Breast epithelium (tissue), 4 donors: ENCODE measurements at regions not wholly inside any gene's neighbourhood (a gene's known extent, or its start where the extent isn't known, plus 50 kb on each side); places are given as distances from the start of the nearest gene placed in this dataset.

Experiments
- DNase-seq, 2 donors: peaks; one replicate each; pipeline ENCODE4 v3.0.0-alpha.2; 2019; ENCODE audit warnings: low spot score in 2 of 2
- H3K27ac ChIP-seq, 2 donors: fragments of 200-600 bp; sonication (generic) in 1 of 2; one replicate each; pipeline ENCODE4 v1.5.1; 2016 to 2019; ENCODE audit warnings: mild to moderate bottlenecking in 1 of 2
- H3K27me3 ChIP-seq, 2 donors: fragments of 200-600 bp; sonication (generic) in 1 of 2; one replicate each; pipeline versions ENCODE4 v1.5.1 to v1.6.0; 2017 to 2019; ENCODE audit warnings: control low read depth in 1 of 2, mild to moderate bottlenecking in 1 of 2
- H3K36me3 ChIP-seq: fragments of 200-600 bp; one replicate; pipeline ENCODE4 v1.5.1; 2019
- H3K4me1 ChIP-seq, 2 donors: fragments of 200-600 bp; sonication (generic); one replicate each; pipeline ENCODE4 v1.5.1; 2016 to 2019; ENCODE audit warnings: control low read depth in 1 of 2
- H3K4me3 ChIP-seq, 3 donors: fragments of 200-600 bp; sonication (generic); 1 replicate in 2 of 3; 2 replicates in 1 of 3; pipeline ENCODE4 v1.5.1; 2016 to 2019; ENCODE audit warnings: mild to moderate bottlenecking in 3 of 3, moderate library complexity in 2 of 3
- H3K9me3 ChIP-seq, 2 donors: fragments of 200-600 bp; sonication (generic) in 1 of 2; one replicate each; pipeline ENCODE4 v1.5.1; 2016 to 2019; ENCODE audit warnings: control low read depth in 1 of 2
- CTCF ChIP-seq, 3 donors: fragments of 450-650 bp; IDR thresholded peaks; one replicate each; pipeline ENCODE4 v1.5.1; 2016 to 2017; ENCODE audit warnings: antibody characterized with exemption in 3 of 3, mild to moderate bottlenecking in 3 of 3, moderate library complexity in 3 of 3
- POLR2A ChIP-seq: fragments of 450-650 bp; IDR thresholded peaks from one replicate; pipeline ENCODE4 v1.6.1; 2016; ENCODE audit warnings: antibody characterized with exemption, mild to moderate bottlenecking, moderate library complexity
- POLR2AphosphoS5 ChIP-seq, 3 donors: sonication (generic); formaldehyde crosslinking; IDR thresholded peaks; one replicate each; pipeline ENCODE4 v1.6.1; 2017; ENCODE audit warnings: antibody characterized with exemption in 3 of 3
- intact Hi-C: fragments of 100-400 bp; cut with DNase I; formaldehyde crosslinking; loops from one replicate; pipeline ENCODE4 v1.15.1; 2023; ENCODE audit warnings: low total_unique reads

GRCh38 chr5:118461436-118461835 is 526.9 kb downstream of the DTWD2 start:
- H3K4me3 ChIP-seq = no peak overlapping the region
- intact Hi-C loops = no loop called here
- H3K4me1 ChIP-seq = no peaks in the 10 kb centered on the region
- no peaks in the 10 kb centered on the region for H3K36me3 ChIP-seq
- H3K9me3 ChIP-seq = no peaks in the 10 kb centered on the region
- no peak overlapping the region for H3K27ac ChIP-seq
- no peak for DNase-seq
- TF ChIP-seq POLR2AphosphoS5 (IDR thresholded peaks at IDR 0.05) (no peak), POLR2A (no peak), CTCF (IDR thresholded peaks at IDR 0.05) (no peak)
- no peaks in the 10 kb centered on the region for H3K27me3 ChIP-seq

- no peaks in the 10 kb centered on the region for H3K9me3 ChIP-seq
- no peak overlapping the region for H3K27ac ChIP-seq
- intact Hi-C loops = no loop called here
- H3K36me3 ChIP-seq = no peaks in the 10 kb centered on the region
- H3K4me1 ChIP-seq = no peaks in the 10 kb centered on the region
- H3K27me3 ChIP-seq = no peaks in the 10 kb centered on the region
- no peak for DNase-seq
- H3K4me3 ChIP-seq = no peak overlapping the region
- TF ChIP-seq CTCF (IDR thresholded peaks at IDR 0.05) (no peak), POLR2AphosphoS5 (IDR thresholded peaks at IDR 0.05) (no peak), POLR2A (no peak)
Measured at GRCh38 chr5:118459490-118459889, 528.9 kb downstream of the DTWD2 start.

GRCh38 chr5:118456085-118456484 is 532.3 kb downstream of the DTWD2 start:
- intact Hi-C loops = no loop called here
- Histone ChIP-seq H3K4me3 (no peak overlapping the region), H3K4me1 (no peaks in the 10 kb centered on the region), H3K9me3 (no peaks in the 10 kb centered on the region), H3K36me3 (no peaks in the 10 kb centered on the region), H3K27me3 (no peaks in the 10 kb centered on the region), H3K27ac (no peak overlapping the region)
- TF ChIP-seq POLR2AphosphoS5 (IDR thresholded peaks at IDR 0.05) (no peak), POLR2A (no peak), CTCF (IDR thresholded peaks at IDR 0.05) (no peak)
- DNase-seq = no peak

GRCh38 chr5:118451697-118452247 is 536.6 kb downstream of the DTWD2 start:
- H3K27me3 ChIP-seq = no peaks in the 10 kb centered on the region
- no peak overlapping the region for H3K27ac ChIP-seq
- no peaks in the 10 kb centered on the region for H3K9me3 ChIP-seq
- TF ChIP-seq POLR2AphosphoS5 (IDR thresholded peaks at IDR 0.05) (no peak), CTCF (IDR thresholded peaks at IDR 0.05) (no peak), POLR2A (no peak)
- no peak for DNase-seq
- H3K4me3 ChIP-seq = no peak overlapping the region
- H3K4me1 ChIP-seq = no peaks in the 10 kb centered on the region
- intact Hi-C loops = no loop called here
- H3K36me3 ChIP-seq = no peaks in the 10 kb centered on the region

GRCh38 chr5:118450554-118451332 is 537.6 kb downstream of the DTWD2 start:
- Histone ChIP-seq H3K36me3 (no peaks in the 10 kb centered on the region), H3K4me3 (no peak overlapping the region), H3K4me1 (no peaks in the 10 kb centered on the region), H3K9me3 (no peaks in the 10 kb centered on the region), H3K27ac (no peak overlapping the region), H3K27me3 (no peaks in the 10 kb centered on the region)
- DNase-seq = no peak
- intact Hi-C loops = no loop called here
- TF ChIP-seq POLR2A (no peak), CTCF (IDR thresholded peaks at IDR 0.05) (no peak)
